Osteocyte (in vitro differentiated cells): ENCODE measurements at regions not wholly inside any gene's neighbourhood (a gene's known extent, or its start where the extent isn't known, plus 50 kb on each side); places are given as distances from the start of the nearest gene placed in this dataset.

Experiments
- DNase-seq: peaks from one replicate; pipeline ENCODE4 v3.0.0; 2021; ENCODE audit warnings: mixed read lengths; ENCODE audit not compliant: unreplicated experiment; ENCODE audit errors: extremely low spot score
- H3K27ac Mint-ChIP-seq: one replicate; pipeline ENCODE4 v1.8.0; 2021; ENCODE audit warnings: mild to moderate bottlenecking, mixed read lengths; ENCODE audit not compliant: unreplicated experiment
- H3K27me3 Mint-ChIP-seq: one replicate; pipeline ENCODE4 v1.8.0; 2021; ENCODE audit warnings: mixed read lengths; ENCODE audit not compliant: unreplicated experiment
- H3K36me3 Mint-ChIP-seq: one replicate; pipeline ENCODE4 v1.8.0; 2021; ENCODE audit warnings: mixed read lengths; ENCODE audit not compliant: unreplicated experiment
- H3K4me1 Mint-ChIP-seq: one replicate; pipeline ENCODE4 v1.8.0; 2021; ENCODE audit warnings: mixed read lengths; ENCODE audit not compliant: unreplicated experiment
- H3K4me3 Mint-ChIP-seq: one replicate; pipeline ENCODE4 v1.8.0; 2021; ENCODE audit warnings: mild to moderate bottlenecking, moderate library complexity, mixed read lengths; ENCODE audit not compliant: unreplicated experiment
- H3K9me3 Mint-ChIP-seq: one replicate; pipeline ENCODE4 v1.8.0; 2021; ENCODE audit warnings: mixed read lengths; ENCODE audit not compliant: unreplicated experiment
- CTCF ChIP-seq: fragments of 200-600 bp; sonication (generic); IDR thresholded peaks from 2 replicates; pipeline ENCODE4 v1.5.0; 2021; ENCODE audit warnings: antibody characterized with exemption, mild to moderate bottlenecking, moderate library complexity

GRCh38 chr7:49320083-49320482 lies 395.7 kb downstream of the CDC14C start:
- Mint-ChIP-seq H3K36me3 (no peaks in the 10 kb centered on the region), H3K4me1 (no peaks in the 10 kb centered on the region), H3K27ac (no peak overlapping the region), H3K9me3 (no peaks in the 10 kb centered on the region), H3K27me3 (no peaks in the 10 kb centered on the region), H3K4me3 (no peak overlapping the region)
- no peak for TF ChIP-seq CTCF
- no peak for DNase-seq

- H3K4me1 Mint-ChIP-seq = no peaks in the 10 kb centered on the region
- no peak for DNase-seq
- H3K27ac Mint-ChIP-seq = no peak overlapping the region
- H3K27me3 Mint-ChIP-seq = no peaks in the 10 kb centered on the region
- H3K9me3 Mint-ChIP-seq = no peaks in the 10 kb centered on the region
- no peaks in the 10 kb centered on the region for H3K36me3 Mint-ChIP-seq
- H3K4me3 Mint-ChIP-seq = no peak overlapping the region
- TF ChIP-seq CTCF = no peak
Measured at GRCh38 chr7:49321843-49322242, 397.5 kb downstream of the CDC14C start.

GRCh38 chr7:49322476-49322875 lies 398.1 kb downstream of the CDC14C start:
- no peaks in the 10 kb centered on the region for H3K9me3 Mint-ChIP-seq

GRCh38 chr7:49324040-49324439 lies 399.7 kb downstream of the CDC14C start:
- no peak for TF ChIP-seq CTCF
- H3K27ac Mint-ChIP-seq = no peak overlapping the region
- H3K9me3 Mint-ChIP-seq = no peaks in the 10 kb centered on the region
- H3K4me3 Mint-ChIP-seq = no peak overlapping the region
- H3K27me3 Mint-ChIP-seq = no peaks in the 10 kb centered on the region
- DNase-seq = no peak
- no peaks in the 10 kb centered on the region for H3K36me3 Mint-ChIP-seq
- no peaks in the 10 kb centered on the region for H3K4me1 Mint-ChIP-seq

More at GRCh38 chr7:49322476-49322875, 398.1 kb downstream of the CDC14C start:
- DNase-seq = no peak
- Mint-ChIP-seq H3K36me3 (no peaks in the 10 kb centered on the region), H3K4me1 (no peaks in the 10 kb centered on the region), H3K27ac (no peak overlapping the region), H3K27me3 (no peaks in the 10 kb centered on the region), H3K4me3 (no peak overlapping the region)
- TF ChIP-seq CTCF = no peak

DNA sequence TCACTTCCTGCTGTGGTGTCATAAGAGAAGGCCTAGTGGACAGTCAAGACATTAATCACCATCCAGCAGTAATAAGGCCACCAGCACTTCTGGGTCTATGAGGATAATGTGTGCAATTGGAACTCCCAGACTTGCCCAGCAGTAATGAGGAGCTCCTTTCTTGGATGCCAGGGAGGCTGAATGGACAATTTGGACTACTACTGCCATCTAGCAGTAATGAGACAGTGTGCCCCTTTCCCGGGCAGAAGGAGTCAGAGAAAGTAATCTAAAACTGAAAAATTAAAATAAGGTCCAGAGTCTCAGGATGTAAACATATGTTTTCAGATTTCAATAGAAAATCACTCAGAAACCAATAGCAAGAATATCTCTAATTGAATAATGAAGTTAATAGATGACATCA lies 400.4 kb downstream of the CDC14C start:
- no peaks in the 10 kb centered on the region for H3K9me3 Mint-ChIP-seq
- TF ChIP-seq CTCF = no peak
- H3K4me3 Mint-ChIP-seq = no peak overlapping the region
- H3K27me3 Mint-ChIP-seq = no peaks in the 10 kb centered on the region
- no peaks in the 10 kb centered on the region for H3K4me1 Mint-ChIP-seq
- no peak overlapping the region for H3K27ac Mint-ChIP-seq
- DNase-seq = no peak
- H3K36me3 Mint-ChIP-seq = no peaks in the 10 kb centered on the region
